HG03571 (cell line): ENCODE measurements at regions not wholly inside any gene's neighbourhood (a gene's known extent, or its start where the extent isn't known, plus 50 kb on each side); places are given as distances from the start of the nearest gene placed in this dataset.

Source experiments
- ATAC-seq: cut with Tn5 transposase; IDR thresholded peaks from one replicate; pipeline ENCODE4 v1.9.1; 2021; ENCODE audit not compliant: unreplicated experiment

DNA sequence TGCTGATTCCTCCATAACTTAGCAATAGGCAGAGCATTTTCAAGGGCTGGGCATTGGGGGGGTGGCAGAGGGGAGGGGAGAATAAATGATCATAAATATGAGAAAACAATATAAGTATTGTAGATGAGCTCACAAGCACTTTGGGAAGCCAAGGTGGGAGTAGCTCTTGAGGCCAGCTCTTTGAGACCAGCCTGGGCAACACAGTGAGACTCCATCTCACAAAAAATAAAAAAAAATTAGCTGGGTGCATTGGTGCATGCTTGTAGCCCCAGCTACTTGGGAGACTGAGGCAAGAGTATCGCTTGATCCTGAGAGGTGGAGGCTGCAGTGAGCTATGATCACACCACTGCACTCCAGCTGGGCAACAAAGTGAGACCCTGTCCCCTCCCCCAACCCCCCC lies 75.9 kb downstream of the MYCN start:
- ATAC-seq, result no peak

DNA sequence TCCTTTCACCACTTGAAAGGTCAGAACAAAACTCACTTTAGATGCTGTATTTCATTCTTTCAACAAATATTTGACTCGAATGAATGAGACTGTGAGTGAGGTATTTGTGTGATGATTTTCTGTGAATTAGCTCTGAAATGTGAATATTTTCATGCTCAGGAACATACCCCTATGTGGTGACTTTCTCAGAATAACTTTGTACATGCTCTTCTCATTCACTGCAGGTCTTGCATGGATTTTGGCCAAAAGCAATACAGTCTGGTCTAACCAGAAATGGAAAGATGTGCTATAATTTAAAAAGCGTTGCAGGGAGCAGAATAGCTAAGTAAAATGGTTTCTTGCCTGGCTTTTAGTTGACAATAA lies 75.5 kb downstream of the MYCN start:
- no peak for ATAC-seq

DNA sequence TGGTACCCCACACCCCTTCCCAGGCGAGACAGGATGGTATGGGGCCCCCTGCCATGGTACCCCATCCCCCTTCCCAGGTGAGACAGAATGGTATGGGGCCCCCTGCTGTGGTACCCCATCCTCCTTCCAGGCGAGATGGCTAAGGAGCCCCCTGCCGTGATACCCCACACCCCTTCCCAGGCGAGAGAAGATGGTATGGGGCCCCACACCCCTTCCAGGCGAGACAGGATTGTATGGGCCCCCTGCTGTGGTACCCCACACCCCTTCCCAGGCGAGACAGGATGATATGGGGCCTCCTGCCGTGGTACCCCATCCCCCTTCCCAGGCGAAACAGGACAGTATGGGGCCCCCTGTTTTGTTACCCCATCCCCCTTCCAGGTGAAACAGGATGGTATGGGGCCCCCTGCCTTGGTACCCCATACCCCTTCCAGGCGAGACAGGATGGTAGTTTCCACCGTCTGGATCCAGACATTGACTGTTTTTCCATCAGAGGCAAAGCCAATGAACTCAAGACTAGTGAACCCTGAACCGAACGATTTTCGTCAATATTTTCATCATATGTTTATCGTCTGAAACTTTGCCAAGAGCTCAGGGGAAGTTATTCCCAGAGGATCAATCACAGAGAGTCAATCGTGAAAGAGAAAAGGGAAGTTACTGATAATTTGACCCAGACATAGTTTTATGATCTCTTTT lies 75.0 kb downstream of the MYCN start:
- ATAC-seq, result no peak

DNA sequence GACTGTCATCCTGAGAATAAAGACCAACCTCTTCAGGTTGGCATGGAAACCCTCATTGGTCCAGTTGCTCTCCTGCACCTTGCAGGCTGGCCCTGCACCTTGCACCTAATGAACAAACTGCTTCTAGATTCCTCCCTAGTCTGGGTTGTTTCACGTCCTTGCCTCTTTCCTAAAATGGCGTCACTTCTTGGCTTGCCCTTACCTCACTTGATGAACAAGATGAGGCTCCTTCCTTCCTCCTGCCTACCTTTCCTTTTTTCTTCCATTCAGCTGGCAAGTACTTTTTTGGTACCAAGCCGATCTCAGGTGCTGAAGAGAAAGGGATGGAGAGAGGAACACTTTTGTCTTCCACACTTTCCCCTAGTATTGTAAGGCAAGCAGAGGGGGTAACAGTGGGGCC lies 74.5 kb downstream of the MYCN start:
- ATAC-seq, result no peak

DNA sequence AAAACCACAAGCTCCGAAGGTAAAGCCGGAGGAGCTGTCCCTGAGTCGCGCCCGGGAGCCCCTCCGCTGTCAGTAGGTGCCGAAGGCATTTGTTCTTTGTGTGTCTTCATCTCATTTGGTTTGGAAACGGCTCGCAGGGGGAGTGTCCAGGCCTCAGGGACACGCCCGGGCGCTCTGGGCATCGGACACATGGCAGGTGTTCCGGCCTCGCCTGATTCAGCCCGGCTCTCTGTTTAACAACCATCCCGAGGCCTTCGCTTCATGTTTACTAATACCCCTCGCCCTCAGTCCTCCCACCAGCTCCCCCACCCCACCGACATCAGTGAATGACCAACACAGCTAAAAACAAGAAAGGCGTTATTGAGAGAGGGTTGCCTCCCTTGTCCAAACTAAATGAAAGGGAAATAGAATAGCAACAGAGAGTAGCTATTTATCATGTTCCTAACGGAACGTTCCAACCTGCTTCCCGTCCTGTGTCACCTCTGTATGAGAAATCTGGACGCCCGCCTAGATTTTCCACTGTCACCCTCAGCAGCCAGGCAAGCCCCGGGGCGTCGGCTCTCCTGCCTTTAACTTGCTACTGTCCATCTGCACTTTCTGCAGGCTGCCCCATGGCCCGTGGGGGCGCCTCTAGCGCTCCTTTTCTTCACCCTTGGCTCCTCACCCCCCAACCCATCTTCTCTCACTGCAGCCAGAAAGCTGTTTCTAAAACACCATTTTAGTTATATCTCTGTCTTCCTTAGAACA lies 73.9 kb downstream of the MYCN start:
- ATAC-seq, result no peak

DNA sequence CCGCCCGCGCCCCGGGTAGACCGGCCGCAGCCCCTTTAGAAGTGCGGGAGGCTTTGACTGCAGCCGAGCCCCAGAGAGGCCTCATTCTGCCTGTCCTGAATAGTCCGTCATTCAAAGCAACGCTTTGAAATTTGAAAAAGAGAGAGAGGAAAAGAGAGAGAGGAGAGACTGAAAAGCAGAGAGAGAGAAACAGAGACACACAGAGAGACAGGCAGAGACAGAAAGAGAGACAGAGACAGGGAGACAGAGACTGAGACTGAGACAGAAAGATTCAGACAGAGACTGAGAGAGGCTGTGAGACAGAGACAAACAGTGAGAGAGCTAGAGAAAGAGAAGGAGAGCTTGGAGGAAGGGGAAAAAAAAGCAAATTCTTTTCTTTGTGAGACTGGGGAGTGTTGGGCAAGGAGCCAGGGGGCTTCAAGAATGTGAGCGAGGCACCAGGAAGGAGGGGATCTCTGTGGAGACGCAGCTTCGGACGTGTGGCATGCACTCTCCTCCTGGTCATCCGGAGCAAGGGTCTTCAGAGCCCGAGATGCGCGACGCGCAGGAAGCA lies 73.1 kb downstream of the MYCN start:
- no peak for ATAC-seq

DNA sequence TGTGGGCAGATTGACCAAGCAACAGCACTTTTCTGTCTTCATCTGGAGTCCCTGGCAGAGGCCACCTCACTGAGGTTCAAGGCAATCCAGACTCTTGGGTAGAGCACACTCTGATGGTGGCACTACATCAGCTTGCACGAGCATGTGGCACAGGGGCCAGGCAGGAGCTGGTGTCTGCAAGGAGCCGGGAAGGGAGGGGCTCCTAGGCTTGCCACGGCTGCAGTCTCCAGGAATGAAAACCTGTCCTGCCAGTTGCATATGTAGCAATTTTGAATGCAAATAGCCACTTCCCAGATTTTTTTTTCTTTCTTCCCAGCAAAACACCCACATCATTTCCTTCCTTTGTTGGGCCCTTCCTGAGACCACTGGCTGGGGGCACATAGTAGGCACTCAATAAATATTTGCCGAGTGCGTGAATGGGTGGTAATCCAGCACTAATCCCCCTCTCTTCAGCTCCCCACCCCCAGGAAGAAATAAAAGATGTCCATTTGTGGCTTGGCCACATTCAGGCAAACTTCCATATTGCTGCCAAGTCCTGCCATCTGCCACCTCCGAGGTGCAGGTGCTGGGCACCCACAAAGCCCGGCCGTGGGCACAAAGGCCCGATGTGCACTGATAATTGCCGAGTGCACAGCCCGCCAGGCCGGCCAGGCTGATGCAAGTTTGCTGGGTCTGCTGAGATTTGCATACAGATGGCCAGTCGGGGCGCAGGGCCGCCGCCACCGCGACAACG lies 72.4 kb downstream of the MYCN start:
- ATAC-seq, result no peak

DNA sequence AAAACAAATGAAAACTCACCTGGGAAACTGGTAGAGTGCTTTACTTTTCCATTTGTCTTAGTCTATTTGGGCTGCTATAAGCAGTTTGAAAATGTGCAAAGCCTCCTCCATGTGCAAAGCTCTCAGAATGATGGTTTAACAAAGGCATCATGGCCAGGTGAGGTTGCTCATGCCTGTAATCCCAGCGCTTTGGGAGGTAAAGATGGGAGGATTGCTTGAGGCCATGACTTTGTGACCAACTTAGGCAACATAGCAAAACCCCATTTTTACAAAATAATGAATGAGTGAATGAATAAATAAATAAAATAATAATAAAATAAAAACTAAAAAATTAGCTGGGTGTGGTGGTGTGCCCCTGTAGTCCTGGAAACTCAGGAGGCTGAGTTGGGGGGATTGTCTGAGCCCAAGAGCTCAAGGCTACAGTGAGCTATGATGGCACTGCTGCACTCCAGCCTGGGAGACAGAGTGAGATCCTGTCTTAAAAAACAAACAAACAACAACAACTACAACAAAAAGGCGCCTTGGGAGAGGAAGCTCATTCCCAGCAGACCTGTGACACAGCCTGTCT lies 71.8 kb downstream of the MYCN start:
- ATAC-seq, result no peak

DNA sequence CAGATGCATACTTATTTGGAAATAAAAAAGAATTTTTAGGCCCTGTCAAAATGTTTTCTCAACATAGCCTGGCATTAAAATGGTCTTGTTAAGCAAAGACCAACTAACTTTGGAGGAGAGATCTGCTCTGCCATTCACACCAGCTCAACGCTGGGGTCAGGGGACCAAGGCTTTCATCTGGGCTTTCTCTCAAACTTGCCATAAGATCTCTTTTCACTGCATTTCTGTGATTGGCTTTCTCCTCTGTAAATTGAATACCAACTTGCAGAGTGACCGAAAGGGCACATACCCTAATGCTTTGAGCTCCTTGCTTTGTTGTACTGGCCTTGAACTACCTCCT lies 71.2 kb downstream of the MYCN start:
- no peak for ATAC-seq

DNA sequence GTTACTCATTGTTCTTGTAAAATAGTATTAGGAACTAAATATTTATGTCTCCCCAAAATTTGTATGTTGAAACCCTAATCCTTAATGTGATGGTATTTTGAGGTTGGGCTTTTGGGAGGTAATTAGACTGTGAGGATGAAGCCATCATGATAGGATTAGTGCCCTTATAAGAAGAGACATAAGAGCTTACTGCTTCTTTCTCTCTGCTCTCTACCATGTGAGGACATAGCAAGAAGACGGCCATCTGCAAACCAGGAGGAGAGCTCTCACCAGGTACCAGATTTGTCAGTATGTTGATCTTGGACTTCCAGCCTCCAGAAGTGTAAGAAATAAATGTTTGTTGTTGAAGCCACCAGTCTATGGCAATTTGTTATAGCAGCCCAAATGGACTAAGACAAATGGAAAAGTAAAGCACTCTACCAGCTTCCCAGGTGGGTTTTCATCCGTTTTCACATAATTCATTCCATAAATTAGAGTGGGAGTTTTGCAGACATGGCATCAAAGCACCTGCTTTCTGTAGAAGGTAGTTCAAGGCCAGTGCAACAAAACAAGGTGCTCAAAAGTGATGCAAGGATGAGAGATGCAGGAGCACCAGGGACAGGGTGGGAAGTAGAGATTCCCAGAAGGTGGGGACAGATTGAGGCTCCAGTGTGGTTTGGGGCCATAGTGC lies 70.7 kb downstream of the MYCN start:
- ATAC-seq, result no peak

DNA sequence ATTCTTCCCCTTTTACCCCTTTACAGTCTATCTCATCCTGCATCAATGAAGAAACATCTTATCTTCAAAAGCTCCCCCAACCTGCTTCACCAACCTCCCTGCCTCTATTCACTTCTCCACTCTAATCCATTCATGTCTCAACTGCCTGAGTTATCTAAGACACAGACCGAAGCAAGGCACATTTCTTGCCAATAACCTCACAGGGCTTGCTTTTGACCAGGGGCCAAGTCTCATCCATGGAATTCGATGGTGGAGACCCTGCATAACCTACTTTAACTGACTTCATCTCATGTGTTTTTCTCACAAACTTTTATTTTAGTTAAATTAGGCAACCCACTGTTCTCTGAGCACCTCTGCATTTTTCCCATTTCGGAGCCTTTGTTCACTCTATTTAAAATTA lies 69.7 kb downstream of the MYCN start:
- no peak for ATAC-seq

DNA sequence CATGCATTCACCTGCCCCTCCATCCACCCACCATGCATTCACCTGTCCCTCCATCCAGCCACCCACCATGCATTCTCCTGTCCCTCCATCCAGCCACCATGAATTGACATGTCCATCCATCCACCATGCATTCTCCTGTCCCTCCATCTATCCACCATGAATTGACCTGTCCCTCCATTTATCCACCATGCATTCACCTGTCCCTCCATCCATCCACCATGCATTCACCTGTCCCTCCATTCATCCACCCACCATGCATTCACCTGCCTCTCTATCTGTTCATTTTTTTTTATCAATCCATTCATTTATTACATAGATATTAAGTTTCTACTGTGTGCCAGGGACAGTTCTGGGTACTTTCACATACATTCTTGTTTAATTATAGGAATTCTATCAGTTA lies 69.2 kb downstream of the MYCN start:
- no peak for ATAC-seq

DNA sequence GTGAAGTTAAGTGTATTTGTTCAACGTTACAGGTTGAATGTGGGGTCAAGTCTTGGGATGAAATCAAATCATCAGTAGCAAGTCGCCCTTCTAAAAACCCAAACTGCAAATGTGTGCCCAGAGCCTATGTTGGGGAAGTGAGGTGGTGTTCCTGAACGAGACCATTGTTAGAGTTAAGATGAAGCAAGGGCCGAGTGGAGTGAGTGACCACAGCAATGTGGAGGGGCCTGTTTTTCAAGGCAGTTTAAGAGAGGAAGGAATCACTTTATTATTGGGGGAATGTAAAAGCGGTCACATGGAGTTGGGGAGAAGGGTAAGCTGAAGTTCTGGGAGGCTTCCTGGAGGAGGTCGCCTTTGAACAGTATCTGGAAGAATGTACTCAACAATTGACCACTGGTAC lies 68.5 kb downstream of the MYCN start:
- ATAC-seq, result no peak

DNA sequence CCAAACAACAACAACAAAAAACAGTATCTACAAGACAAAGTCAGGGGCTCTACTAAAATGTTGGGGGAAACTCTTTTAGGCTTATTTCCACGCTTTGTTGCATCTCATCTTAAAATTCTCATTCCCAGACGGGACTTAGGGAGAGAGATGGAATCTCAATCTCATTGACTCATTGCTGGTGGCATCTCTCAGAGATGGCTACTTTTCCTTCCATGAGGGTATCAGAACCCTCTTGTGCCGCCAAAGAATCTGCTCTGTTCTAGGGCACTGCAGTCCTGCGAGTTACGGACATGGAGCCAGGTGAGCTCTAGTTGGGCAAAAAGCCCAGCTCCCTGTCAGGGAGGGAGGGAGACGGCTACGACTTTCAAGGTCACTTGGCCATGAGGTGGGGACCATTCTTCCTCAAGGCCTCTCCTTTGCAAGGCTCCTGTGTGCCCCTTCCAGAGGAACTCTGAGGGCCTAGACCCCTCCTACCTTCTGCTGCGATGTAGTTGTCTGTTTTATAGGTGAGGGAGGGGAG lies 68.0 kb downstream of the MYCN start:
- ATAC-seq, result no peak

DNA sequence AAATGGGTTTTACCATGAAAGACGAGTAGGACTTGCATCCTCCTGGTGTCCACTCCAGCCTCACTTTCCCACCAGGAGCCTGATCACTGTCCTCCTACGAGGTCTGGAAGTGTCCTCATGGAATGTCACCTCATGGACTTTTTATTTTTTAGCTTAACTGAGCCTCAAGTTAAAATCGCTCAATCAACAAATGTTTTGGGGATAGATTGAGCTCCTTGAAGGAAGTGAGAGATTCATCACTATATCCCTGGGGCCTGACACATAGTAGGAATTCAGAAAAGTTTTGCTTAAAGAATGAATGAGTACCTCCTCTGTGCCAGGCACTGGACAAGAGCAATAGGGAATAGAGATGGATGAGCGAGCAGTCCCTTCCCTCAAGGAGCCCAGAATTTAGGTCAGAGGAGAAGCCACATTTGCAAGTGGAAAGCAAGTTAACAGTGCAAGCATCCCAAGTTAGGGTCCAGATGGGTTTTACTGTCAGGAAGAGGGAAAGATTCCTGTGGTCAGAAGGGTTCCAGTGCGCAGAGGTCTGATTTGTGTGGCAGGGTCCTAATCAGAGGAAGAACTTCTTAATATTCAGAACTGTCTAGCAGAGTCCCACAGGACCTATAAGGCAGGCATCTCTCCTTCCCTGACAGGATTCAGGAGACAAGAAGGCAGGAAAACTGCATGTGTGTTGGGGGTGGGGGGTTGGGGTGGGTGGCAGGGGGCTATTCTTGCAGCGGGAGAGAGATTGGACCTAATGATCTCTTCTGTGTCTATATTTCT lies 67.0 kb downstream of the MYCN start:
- ATAC-seq, result no peak

DNA sequence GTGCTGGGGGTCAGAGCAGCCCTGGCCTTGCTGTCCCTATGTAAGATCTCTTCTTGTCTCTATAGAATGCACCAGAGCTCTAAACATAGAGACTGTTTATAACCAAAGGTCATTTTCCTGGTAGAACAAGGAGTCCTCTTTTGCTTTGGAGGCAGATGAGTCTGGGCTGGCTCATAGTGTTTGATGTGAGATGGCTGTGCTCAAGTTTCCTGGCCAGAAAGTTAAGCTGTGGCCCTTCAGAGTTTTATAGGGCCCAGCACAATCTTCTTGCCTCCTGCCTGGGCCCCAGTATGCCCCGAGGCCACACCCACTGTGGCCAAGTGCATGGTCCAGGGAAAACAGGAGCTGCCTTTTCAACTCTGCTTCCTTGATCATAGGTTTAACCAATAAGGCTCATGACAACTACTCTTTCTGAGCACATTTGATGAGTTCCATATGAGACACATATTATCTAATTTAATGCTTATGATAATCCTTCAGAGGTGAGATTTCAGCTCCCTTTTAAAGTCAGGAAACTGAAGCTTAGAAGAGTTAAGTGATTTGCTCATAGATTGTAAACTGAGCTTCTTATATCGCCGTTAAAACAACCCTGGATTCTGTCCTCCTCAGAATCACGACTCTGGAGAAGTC lies 66.3 kb downstream of the MYCN start:
- ATAC-seq, result no peak

DNA sequence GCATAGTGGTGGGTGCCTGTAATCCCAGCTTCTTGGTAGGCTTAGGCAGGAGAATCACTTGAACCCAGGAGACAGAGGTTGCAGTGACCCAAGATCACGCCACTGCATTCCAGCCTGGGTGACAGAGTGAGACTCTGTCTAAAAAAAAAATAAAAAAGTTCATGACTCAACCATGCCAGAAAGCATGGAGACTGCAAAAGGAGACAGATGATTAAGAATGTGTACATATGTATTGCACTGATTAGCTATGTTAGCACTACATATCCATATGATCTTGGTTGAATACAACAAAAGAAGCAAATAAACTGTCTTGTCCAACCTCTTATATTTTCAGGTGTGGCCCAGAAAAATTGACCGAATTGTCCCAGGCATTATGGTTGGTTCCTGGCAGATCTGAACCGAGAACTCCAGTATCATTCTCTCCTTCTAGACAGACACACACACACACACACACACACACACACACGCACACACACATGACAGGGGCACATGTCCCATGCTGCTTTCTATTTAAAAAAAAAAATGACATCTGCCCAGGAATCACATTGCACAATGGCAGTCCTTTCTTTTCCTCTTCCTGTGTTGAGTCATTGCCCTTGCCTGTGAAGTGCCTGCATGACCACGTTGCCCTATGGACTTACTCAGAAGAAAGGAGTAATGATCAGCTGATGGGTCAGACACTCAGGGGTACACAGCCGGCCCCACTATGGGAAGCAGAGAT lies 65.6 kb downstream of the MYCN start:
- ATAC-seq, result no peak

DNA sequence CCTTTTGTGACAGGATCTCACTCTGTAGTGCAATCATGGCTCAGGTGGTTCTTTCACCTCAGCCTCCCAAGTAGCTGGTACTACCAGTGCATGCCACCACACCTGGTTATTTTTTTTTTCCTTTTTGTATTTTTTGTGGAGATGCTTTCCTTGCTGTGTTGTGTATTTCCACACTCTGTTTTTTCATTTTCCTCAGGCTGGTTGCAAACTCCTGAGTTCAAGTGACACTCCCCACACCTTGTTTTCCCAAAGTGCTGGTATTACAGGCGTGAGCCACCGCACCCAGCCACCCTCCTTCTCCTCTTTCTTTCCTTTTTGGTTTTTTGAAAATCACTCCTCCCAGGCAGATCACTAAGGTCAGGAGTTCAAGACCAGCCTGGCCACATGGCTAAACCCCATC lies 65.0 kb downstream of the MYCN start:
- no peak for ATAC-seq

DNA sequence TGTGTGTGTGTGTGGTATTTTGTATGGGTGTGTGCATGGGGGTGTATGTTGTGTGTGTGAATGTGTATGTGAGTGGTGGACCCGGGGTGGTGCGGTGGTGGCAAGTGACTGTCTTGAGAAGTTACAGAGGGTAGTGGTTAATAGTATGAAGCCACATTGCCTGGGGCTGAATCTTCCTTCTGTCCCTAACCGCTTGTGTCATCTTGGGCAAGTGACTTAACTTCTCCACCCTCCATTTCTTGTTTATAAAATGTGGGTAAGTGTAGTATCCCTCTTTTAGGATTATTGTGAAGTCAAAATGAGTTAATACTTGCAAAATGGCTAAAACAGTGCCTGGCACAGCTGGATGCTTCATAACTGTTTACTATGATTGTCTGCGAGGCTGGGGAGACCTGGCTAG lies 63.5 kb downstream of the MYCN start:
- no peak for ATAC-seq
